ENCODE measurements at regions not wholly inside any gene's neighbourhood (a gene's known extent, or its start where the extent isn't known, plus 50 kb on each side); places are given as distances from the start of the nearest gene placed in this dataset.

DNA sequence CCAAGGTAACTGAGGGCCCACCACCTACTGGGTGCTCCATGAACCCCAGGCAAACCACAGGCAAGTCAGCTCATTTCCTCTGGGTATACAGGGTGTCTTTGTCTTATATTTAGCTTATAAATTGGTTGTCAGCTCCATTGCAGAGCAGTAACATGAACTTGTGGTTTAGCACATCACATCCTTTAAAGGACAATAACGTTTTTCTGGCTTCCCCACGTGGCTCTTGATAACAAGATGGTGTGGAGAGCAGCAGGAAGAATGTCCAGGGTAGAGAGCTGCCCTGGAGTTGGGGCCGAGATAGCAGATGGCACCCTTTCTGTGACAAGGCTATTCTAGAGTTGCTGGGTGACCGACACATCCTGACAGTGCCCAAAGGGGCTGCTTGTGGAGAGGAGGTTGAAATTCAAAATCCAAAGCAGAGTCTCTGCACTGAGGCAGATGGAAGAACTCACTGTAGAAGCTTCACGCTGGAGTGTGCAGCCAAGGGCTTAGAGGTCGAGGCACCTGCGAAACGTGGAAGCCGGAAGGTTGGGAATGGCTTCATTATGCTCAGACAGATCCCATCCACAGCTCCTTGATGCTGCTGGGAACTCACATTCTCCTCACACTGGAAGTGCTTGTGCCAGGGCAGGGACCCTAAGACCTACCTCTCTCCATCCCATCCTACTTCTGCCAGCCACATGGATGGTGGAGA lies 133.0 kb upstream of the FRY start:
- DNase-seq, result no peak

- no peak for DNase-seq
Observed at GRCh38 chr13:31901985-31902384, 129.6 kb upstream of the FRY start.

GRCh38 chr13:31903111-31903815 lies 128.3 kb upstream of the FRY start:
- DNase-seq, result no peak

- DNase-seq, result no peak
Observed at GRCh38 chr13:31904941-31905824, 126.4 kb upstream of the FRY start.

- DNase-seq, result no peak
Observed at GRCh38 chr13:31905961-31906360, 125.6 kb upstream of the FRY start.

GRCh38 chr13:31908696-31909411 lies 122.7 kb upstream of the FRY start:
- no peak for DNase-seq

DNA sequence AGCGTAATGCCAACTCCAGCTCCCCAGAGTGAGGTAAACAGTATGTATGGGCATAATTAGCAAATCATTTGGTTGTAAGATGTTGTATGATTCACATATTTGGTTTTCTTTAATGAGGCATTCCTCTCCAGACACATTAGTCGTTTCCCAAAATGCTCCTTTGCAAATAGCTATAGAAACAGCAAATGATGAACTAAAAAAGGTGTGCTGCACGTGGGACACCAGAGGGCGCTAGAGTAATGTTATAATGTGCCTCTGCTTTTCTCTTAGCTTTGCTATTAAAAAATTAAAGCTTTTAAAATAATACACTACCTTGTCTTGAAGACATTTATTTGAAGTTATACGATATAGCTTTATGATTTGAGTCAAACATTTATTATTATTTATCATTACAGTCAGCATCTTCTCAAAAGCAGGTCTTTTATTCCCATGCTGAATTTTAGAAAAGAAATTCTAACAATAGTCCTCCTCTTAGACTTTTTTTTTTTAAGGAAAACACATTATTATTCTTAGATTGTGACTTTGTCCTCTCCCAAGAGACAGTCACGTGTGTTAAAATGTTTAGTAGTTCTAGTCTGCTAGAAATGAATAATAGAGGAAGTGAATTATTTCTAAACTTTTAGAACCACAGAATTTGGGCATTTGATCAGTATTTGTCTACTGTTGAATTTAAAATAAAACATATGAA lies 121.6 kb upstream of the FRY start:
- DNase-seq, result peak; percentile 34

DNA sequence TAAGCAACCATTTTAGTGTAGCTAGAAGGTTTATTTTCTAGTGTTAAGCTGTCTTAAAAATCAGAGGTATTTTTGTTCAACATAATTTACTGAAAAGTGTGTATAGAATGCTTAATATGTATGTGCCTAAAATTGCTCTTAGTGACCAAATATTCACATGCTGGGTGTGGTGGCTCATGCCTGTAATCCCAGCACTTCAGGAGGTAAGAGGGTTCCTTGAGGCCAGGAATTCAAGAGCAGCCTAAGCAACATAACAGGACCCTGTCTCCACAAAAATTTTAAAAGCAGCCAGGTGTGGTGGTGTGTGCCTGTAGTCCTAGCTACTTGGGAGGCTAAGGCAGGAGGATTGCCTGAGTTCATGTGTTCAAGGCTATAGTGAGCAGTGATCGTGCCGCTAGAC lies 120.9 kb upstream of the FRY start:
- no peak for DNase-seq

- no peak for DNase-seq
Observed at GRCh38 chr13:31912647-31913401, 118.8 kb upstream of the FRY start.

GRCh38 chr13:31913459-31913858 lies 118.1 kb upstream of the FRY start:
- no peak for DNase-seq

GRCh38 chr13:31914843-31915242 lies 116.7 kb upstream of the FRY start:
- no peak for DNase-seq

- DNase-seq, result no peak
Observed at GRCh38 chr13:31918707-31919106, 112.9 kb upstream of the FRY start.

DNA sequence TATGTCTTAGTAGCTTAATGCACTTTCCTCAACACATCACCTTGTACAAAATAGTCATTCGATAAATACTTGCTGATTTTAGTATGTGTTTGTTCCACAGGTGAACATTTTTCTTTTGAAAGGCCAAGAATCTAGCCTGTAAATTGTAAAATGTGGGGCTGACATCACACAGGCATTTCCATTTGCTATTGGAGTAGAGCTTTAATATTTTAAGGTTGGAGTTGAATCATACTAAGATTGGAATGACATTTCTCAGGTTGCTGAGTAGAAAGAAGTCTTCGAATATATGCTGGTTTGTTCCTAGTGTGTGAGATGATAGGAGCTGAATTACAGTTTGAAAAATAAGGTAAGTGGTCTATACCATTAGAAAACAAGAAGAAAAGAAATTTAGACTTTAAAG lies 112.3 kb upstream of the FRY start:
- DNase-seq, result no peak

DNA sequence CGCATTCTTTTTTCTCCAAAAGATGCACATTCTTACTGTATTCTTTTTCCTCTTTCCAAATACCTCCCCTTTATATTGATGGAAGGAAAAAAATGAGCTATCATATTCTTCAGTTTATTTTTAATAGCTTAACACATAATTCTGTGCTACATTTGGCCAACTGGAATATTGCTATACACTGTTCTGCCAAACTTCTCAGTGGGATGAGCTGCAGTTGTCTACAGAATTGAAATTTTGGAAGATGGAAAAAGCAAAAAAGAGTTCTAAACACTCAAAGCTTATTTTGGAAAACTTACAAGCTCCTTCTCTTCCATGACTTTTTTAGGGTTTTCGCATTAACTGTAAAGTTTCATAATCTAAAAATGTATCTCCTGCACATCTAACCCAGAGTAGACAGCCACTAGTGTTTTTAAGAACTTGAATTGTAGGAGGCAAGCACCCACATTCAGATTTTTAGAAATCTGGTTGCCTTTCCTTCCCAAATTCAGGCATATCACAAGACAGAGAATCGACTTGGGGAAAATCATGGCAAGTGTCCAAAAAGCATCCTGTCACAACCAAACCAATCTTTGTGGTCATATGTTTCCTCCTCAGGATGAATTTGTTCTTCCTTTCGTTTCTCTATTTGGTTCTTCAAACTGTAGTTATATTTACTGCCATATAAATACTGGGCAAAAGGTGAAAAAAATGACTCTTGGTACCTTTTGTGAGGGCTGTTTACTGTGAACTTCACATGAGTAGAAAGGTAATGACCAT lies 111.4 kb upstream of the FRY start:
- DNase-seq, result no peak

- no peak for DNase-seq
Observed at GRCh38 chr13:31920727-31921100, 110.9 kb upstream of the FRY start.

DNA sequence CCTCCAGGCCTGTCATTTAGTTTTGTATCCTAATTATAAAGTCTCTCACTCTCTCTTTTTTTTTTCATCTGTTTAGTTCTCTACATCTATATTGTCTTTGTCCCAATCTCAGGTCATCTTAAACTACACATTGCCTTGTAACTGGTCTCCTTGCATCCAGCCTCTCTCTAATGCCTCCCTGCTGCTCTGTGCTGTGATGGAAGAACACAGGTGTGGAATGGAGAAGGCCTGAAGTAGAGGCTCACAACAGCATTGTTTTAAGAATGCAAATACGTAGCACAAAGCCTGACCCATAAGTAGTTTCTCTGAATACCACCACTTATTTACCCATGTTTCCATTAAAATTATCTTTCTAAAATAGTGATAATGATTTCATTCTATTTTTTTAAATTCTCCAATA lies 108.8 kb upstream of the FRY start:
- no peak for DNase-seq

- DNase-seq, result no peak
Observed at GRCh38 chr13:31923134-31923763, 108.3 kb upstream of the FRY start.

DNA sequence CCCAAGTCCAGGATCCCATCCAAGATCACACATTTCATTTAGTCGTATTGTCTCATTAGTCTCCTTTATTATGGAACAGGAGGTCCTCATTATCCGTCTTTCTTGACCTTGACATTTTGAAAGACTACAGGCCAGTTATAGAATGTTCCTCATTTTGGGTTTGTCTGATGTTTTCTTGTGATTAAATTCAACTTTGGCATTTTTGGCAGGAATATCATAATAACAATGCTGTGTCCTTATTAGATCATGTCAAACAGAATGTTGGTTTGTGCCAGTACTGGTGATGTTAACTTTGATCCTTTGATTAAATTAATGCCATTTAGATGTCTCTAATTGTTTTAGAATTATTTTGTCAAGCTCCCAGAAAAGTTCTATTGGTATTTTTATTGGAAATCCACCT lies 106.5 kb upstream of the FRY start:
- no peak for DNase-seq

- DNase-seq, result no peak
Observed at GRCh38 chr13:31927219-31927653, 104.3 kb upstream of the FRY start.

- DNase-seq, result no peak
Observed at GRCh38 chr13:31929031-31929770, 102.4 kb upstream of the FRY start.

Data from NCI-H345 (cell line).